IMR-90 (cell line): ENCODE measurements at regions not wholly inside any gene's neighbourhood (a gene's known extent, or its start where the extent isn't known, plus 50 kb on each side); places are given as distances from the start of the nearest gene placed in this dataset.

Experiments
- ATAC-seq: fragments of 200-7000 bp; cut with Tn5 transposase; 2 replicates; pipeline ENCODE4 v1.9.1; 2020; ENCODE audit warnings: low read depth, mild to moderate bottlenecking, moderate library complexity
- BruUV-seq: library from RNA; stranded (reverse); fragments of 400-500 nt; replicated peaks from 2 replicates; lab custom pipeline; 2021; lab: Mats Ljungman, UMichigan
- CTCF ChIA-PET: fragments of 300-600 bp; formaldehyde crosslinking; extraction: SDS; loops from one replicate; lab custom pipeline; 2021; ENCODE audit warnings: antibody characterized with exemption; lab: Yijun Ruan, JAX
- POLR2A ChIA-PET: fragments of 300-600 bp; sonication (Branson Sonifier 250); formaldehyde crosslinking; loops from one replicate; lab custom pipeline; 2022; ENCODE audit warnings: antibody characterized with exemption; ENCODE audit not compliant: unreplicated experiment; lab: Charles Lee
- DNase-seq: peaks from one replicate; pipeline ENCODE4 v3.0.0; 2013
- H2AFZ ChIP-seq: replicated peaks from 2 replicates; pipeline ENCODE3; 2013; ENCODE audit warnings: low read length, mild to moderate bottlenecking; ENCODE audit not compliant: poor library complexity
- H2AK5ac ChIP-seq: 2 replicates; pipeline ENCODE4 v1.6.1; 2013; ENCODE audit warnings: low read depth, low read length, inconsistent platforms
- H2AK9ac ChIP-seq: replicated peaks from 2 replicates; pipeline ENCODE3; 2013; ENCODE audit warnings: mild to moderate bottlenecking, low read depth, low read length, moderate library complexity; ENCODE audit not compliant: poor library complexity
- H2BK120ac ChIP-seq: 2 replicates; pipeline ENCODE4 v1.6.1; 2013; ENCODE audit warnings: low read depth, low read length, inconsistent platforms
- H2BK15ac ChIP-seq: 3 replicates; pipeline ENCODE4 v1.6.1; 2013; ENCODE audit warnings: low read depth, low read length, inconsistent platforms
- H2BK20ac ChIP-seq: 2 replicates; pipeline ENCODE4 v1.6.1; 2013; ENCODE audit warnings: low read depth, mild to moderate bottlenecking, inconsistent platforms, low read length, moderate library complexity
- H2BK5ac ChIP-seq: 2 replicates; pipeline ENCODE4 v1.6.1; 2013; ENCODE audit warnings: mild to moderate bottlenecking, low read depth, low read length, inconsistent platforms; ENCODE audit not compliant: poor library complexity, severe bottlenecking
- H3K14ac ChIP-seq: replicated peaks from 2 replicates; pipeline ENCODE4 v1.6.1; 2013; ENCODE audit warnings: low read depth, low read length, inconsistent platforms
- H3K18ac ChIP-seq: 2 replicates; pipeline ENCODE4 v1.6.1; 2013; ENCODE audit warnings: low read depth, low read length, control low read depth
- H3K23ac ChIP-seq: 2 replicates; pipeline ENCODE4 v1.6.1; 2013; ENCODE audit warnings: low read depth, low read length, inconsistent platforms
- H3K27ac ChIP-seq: 2 replicates; pipeline ENCODE4 v1.5.1; 2013; ENCODE audit warnings: mild to moderate bottlenecking, control low read depth, low read length; ENCODE audit not compliant: insufficient read depth
- H3K27me3 ChIP-seq: 2 replicates; pipeline ENCODE4 v1.6.1; 2013; ENCODE audit warnings: low read length; ENCODE audit not compliant: control insufficient read depth, insufficient read depth
- H3K36me3 ChIP-seq: 2 replicates; pipeline ENCODE4 v1.6.1; 2013; ENCODE audit warnings: low read length, mixed read lengths; ENCODE audit not compliant: control insufficient read depth, insufficient read depth
- H3K4ac ChIP-seq: 2 replicates; pipeline ENCODE4 v1.6.1; 2013; ENCODE audit warnings: low read depth, low read length, inconsistent platforms
- H3K4me1 ChIP-seq: 2 replicates; pipeline ENCODE4 v1.6.1; 2013; ENCODE audit warnings: low read length, mixed read lengths; ENCODE audit not compliant: control insufficient read depth, insufficient read depth
- H3K4me2 ChIP-seq: 2 replicates; pipeline ENCODE4 v1.6.1; 2013; ENCODE audit warnings: low read depth, mild to moderate bottlenecking, control low read depth, low read length, moderate library complexity
- H3K4me3 ChIP-seq: 2 replicates; pipeline ENCODE4 v1.5.1; 2013; ENCODE audit warnings: low read depth, mild to moderate bottlenecking, control low read depth, low read length, moderate library complexity; ENCODE audit not compliant: insufficient read depth
- H3K56ac ChIP-seq: 2 replicates; pipeline ENCODE4 v1.6.1; 2013; ENCODE audit warnings: low read length, inconsistent platforms; ENCODE audit not compliant: insufficient read depth; ENCODE audit errors: extremely low read depth
- H3K79me1 ChIP-seq, 2 experiments: 2 replicates each; pipeline ENCODE4 v1.6.1; 2013; ENCODE audit warnings: low read length in 2 of 2, inconsistent platforms in 1 of 2, low read depth in 1 of 2
- H3K9ac ChIP-seq: 2 replicates; pipeline ENCODE4 v1.6.1; 2013; ENCODE audit warnings: low read depth, low read length, control low read depth
- H3K9me1 ChIP-seq: 2 replicates; pipeline ENCODE4 v1.6.1; 2013; ENCODE audit warnings: low read length, inconsistent platforms; ENCODE audit not compliant: insufficient read depth
- H3K9me3 ChIP-seq: 2 replicates; pipeline ENCODE4 v1.6.1; 2013; ENCODE audit warnings: low read length; ENCODE audit not compliant: control insufficient read depth, insufficient read depth
- H4K20me1 ChIP-seq: 2 replicates; pipeline ENCODE4 v1.6.1; 2013; ENCODE audit warnings: low read length, inconsistent platforms; ENCODE audit not compliant: insufficient read depth
- H4K5ac ChIP-seq: 2 replicates; pipeline ENCODE4 v1.6.1; 2013; ENCODE audit warnings: mild to moderate bottlenecking, low read depth, low read length, control low read depth
- H4K8ac ChIP-seq, 2 experiments: 2 replicates each; pipeline ENCODE4 v1.6.1; 2013; ENCODE audit warnings: low read depth in 2 of 2, low read length in 2 of 2, control low read depth in 1 of 2, inconsistent platforms in 1 of 2
- H4K91ac ChIP-seq: 2 replicates; pipeline ENCODE4 v1.6.1; 2013; ENCODE audit warnings: low read depth, low read length, inconsistent platforms; ENCODE audit not compliant: insufficient read depth
- BHLHE40 ChIP-seq: fragments of 150-350 bp; IDR thresholded peaks from 2 replicates; pipeline ENCODE4 v1.6.1; 2016; ENCODE audit warnings: mild to moderate bottlenecking, low read depth, low read length
- CEBPB ChIP-seq: IDR thresholded peaks from 2 replicates; pipeline ENCODE4 v1.6.1; 2012; ENCODE audit warnings: low read depth, low read length, improper control_type of control experiment
- CHD1 ChIP-seq: IDR thresholded peaks from 2 replicates; pipeline ENCODE4 v1.6.1; 2012; ENCODE audit warnings: low read depth, low read length, improper control_type of control experiment
- FOS ChIP-seq: fragments of 150-350 bp; IDR thresholded peaks from 2 replicates; pipeline ENCODE4 v1.6.1; 2016; ENCODE audit warnings: low read depth, low read length
- POLR2A ChIP-seq: IDR thresholded peaks from 2 replicates; pipeline ENCODE4 v1.6.1; 2012; ENCODE audit warnings: mild to moderate bottlenecking, low read depth, low read length
- SMC3 ChIP-seq: fragments of 150-350 bp; IDR thresholded peaks from 2 replicates; pipeline ENCODE4 v1.6.1; 2016; ENCODE audit warnings: low read depth, mild to moderate bottlenecking, antibody characterized with exemption, low read length, moderate library complexity
- WGBS, 2 experiments: methylation state at CpG; one replicate each; pipeline versions ENCODE4 v1.1.5 to v1.1.7; 2013; ENCODE audit warnings: missing lambda C conversion rate in 2 of 2; ENCODE audit not compliant: insufficient read length in 1 of 2; ENCODE audit errors: extremely low coverage in 2 of 2; 5-methylcytosine and 5-hydroxymethylcytosine counted together
- dilution Hi-C: fragments of 300-500 bp; cut with HindIII; formaldehyde crosslinking; loops from one replicate; pipeline ENCODE4 v1.14.3; 2018; ENCODE audit warnings: low sequenced_read_pairs; ENCODE audit not compliant: unreplicated experiment
- in situ Hi-C: fragments of 300-500 bp; cut with MboI; formaldehyde crosslinking; loops from 3 replicates; pipeline ENCODE4 v1.14.3; 2019; ENCODE audit warnings: low sequenced_read_pairs, inconsistent platforms, mixed read lengths
- intact Hi-C: fragments of 100-400 bp; cut with micrococcal nuclease; formaldehyde crosslinking; loops from 2 replicates; pipeline ENCODE4 v1.10.0; 2022

DNA sequence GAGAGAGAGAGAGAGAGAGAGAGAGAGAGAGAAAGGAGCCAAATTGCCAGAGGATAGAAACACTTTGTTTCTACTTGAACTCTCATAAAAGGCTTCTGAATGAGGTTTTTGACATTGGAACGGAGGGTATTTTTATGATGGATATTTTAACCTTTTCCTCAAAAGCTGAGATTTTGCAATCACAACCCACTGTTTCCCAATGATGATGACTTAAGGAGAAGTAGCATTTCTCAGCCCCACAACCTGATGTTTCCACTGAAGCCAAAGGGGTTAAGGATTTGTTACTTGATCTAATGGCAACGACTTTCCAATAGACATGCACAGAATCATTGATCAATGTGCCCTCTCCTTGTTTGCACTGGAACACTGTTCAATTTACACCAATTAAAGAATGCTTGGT, 67.1 kb upstream of the POU3F3 start:
- no peak overlapping the region for H3K4me3 ChIP-seq
- POLR2A ChIA-PET: no interaction called here
- no peak overlapping the region for H3K4me2 ChIP-seq
- H3K4me1 ChIP-seq: no peaks in the 10 kb centered on the region
- no peak for TF ChIP-seq BHLHE40
- TF ChIP-seq CEBPB: no peak
- no peak for TF ChIP-seq CHD1
- TF ChIP-seq SMC3: no peak
- no peak for TF ChIP-seq FOS
- TF ChIP-seq POLR2A: no peak
- no peak overlapping the region for H4K91ac ChIP-seq
- no peak overlapping the region for H3K56ac ChIP-seq
- no peak overlapping the region for H2BK5ac ChIP-seq
- no peaks in the 10 kb centered on the region for H3K27me3 ChIP-seq
- no peaks in the 10 kb centered on the region for H3K79me1 ChIP-seq
- H3K18ac ChIP-seq: no peak overlapping the region
- H3K9ac ChIP-seq: no peak overlapping the region
- dilution Hi-C loops: no loop called here
- no peak overlapping the region for H3K14ac ChIP-seq
- intact Hi-C loops: no loop called here
- H3K23ac ChIP-seq: no peak overlapping the region
- in situ Hi-C loops: no loop called here
- no peak overlapping the region for H2BK20ac ChIP-seq
- WGBS, 2 experiments: no CpG with 5 or more reads among the region's 2 CpGs
- no peak for DNase-seq
- CTCF ChIA-PET: no interaction called here
- no peak overlapping the region for H4K5ac ChIP-seq
- no peaks in the 10 kb centered on the region for H3K36me3 ChIP-seq
- H2BK120ac ChIP-seq: no peak overlapping the region
- H4K20me1 ChIP-seq: no peaks in the 10 kb centered on the region
- H2AFZ ChIP-seq: no peak overlapping the region
- no peak overlapping the region for H2AK5ac ChIP-seq
- H3K4ac ChIP-seq: no peak overlapping the region
- H2AK9ac ChIP-seq: no peak overlapping the region
- no peak overlapping the region for H3K27ac ChIP-seq
- H4K8ac ChIP-seq: no peak overlapping the region
- no TSS peak for BruUV-seq
- ATAC-seq: no peak
- no peaks in the 10 kb centered on the region for H3K9me1 ChIP-seq
- H2BK15ac ChIP-seq: no peak overlapping the region
- H3K9me3 ChIP-seq: peaks cover 19% of the 10 kb centered on the region
